ENCODE measurements at regions not wholly inside any gene's neighbourhood (a gene's known extent, or its start where the extent isn't known, plus 50 kb on each side); places are given as distances from the start of the nearest gene placed in this dataset.
"Not testable (repeated sequence)": the region's sequence is repeated elsewhere in the genome, so short reads cannot be mapped to it uniquely, and the experiment has no call there.

DNA sequence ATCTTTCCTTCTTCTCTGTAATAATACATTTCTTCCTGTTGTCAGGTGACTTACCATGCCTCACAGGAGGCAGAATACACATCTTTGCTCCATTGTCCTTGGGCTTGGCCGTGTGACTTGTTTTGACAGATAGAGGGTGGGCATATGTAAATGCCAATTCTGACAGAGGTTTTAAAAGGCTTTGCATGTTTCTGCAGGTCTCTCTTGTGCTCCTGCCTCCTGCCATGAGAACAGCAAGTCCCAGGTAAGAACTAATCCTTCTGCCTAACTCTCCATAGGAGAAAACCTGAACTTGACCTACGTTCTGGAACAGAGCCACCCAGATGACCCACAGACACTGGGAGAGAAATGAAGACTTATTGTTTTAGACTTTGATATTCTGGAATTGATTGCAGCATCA, 88.7 kb upstream of the TNFSF11 start:
- no peak for DNase-seq

DNA sequence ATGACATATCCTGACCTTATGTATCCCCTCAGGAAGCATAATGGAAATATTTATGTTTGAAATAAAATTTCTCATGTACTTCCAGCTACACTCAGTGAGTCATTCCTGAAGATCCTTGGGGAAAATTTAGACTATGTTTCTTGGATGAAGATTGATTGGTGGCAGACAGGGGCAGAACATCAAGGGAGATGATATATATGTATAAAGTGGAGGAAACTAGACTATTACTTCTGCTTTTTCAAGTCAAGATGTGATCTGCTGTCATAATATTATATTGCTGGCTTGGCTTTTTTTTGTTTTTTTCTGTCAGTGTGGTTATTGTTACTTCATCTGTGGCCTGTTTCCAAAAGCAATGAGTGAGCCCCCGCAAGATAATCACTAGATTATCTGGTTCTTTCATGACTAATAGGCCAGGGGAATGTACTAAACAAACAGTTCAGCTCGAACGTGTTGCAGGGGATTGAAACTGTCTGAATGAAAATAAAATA, 87.2 kb upstream of the TNFSF11 start:
- no peak for DNase-seq

DNA sequence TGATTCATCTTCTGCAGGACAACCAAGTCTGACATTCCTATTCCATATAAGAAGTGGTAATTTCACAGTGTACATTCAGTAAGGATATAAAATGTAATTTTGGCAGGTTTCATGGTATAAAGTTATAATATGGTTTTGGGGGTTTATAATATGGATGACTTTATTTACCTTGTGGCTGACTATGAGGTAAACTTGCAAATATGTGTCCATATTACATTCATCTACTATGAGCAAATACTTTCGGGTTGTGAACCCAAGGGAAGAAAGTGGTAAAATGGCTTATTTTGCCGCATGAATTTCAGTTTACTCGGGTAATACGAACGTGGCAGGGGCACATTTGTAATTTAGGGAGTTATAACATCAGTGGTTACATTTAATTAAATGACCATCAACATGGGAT, 86.7 kb upstream of the TNFSF11 start:
- DNase-seq: no peak

GRCh38 chr13:42490676-42491075, 83.3 kb upstream of the TNFSF11 start:
- DNase-seq: peak; percentile 3

DNA sequence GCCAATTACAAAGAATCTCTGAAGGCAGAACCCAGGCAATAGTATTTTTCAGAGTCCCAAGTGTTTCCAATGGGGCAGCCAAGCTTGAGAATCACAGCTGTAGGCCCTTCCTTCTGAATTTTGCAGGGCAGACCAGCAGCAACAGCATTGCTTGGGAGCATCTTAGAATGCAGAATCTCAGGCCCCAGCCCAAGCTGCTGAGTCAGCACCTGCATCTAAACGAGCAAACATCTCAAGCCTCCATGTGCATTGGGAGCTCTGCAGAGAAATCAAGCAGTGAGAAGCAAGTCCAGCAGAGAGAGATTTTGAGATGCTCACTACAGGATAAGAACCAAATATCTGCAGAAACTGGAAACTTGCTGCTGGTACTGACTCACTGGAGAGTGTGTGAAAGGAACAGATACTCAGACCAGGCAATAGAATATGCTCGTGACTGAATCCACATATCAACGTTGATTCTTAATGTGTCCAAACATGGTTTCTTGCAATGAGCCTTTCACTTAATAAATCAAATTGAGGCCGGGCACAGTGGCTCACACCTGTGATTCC, 81.5 kb upstream of the TNFSF11 start:
- no peak for DNase-seq

DNA sequence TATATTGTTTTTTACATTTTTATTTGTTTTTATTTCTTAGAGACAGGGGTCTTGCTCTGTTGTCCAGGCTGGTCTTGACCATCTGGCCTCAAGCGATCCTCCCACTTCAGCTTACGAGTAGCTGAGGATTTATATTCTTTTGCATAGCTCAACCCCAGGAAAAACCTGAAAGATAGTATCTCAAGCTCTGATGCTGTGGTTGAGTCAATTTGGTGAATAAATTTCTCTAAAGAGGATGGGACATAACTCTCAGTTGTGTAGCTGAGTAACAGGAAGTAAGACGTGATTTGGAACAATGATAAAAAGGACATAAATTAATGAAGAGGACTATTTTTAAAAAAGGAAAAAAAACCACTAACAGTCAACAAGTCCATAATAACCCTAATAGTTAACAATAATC, 79.8 kb upstream of the TNFSF11 start:
- no peak for DNase-seq

GRCh38 chr13:42495255-42495654, 78.7 kb upstream of the TNFSF11 start:
- DNase-seq: no peak

DNA sequence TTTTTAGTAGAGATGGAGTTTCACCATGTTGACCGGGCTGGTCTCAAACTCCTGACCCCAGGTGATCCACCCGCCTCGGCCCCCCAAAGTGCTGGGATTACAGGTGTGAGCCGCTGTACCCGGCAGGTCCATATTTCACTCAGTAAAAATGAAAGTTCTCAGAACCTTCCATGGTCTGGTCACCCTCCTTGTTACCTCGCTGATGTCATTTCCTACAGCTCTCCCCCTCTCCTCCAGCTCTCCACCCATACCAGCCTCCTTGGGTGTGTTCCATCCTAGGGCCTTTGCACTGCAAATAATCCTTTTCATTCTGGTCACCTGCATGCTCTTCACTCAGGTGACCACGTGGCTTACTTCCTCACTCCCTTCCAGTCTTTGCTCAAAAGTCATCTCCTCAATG, 78.2 kb upstream of the TNFSF11 start:
- no peak for DNase-seq

DNA sequence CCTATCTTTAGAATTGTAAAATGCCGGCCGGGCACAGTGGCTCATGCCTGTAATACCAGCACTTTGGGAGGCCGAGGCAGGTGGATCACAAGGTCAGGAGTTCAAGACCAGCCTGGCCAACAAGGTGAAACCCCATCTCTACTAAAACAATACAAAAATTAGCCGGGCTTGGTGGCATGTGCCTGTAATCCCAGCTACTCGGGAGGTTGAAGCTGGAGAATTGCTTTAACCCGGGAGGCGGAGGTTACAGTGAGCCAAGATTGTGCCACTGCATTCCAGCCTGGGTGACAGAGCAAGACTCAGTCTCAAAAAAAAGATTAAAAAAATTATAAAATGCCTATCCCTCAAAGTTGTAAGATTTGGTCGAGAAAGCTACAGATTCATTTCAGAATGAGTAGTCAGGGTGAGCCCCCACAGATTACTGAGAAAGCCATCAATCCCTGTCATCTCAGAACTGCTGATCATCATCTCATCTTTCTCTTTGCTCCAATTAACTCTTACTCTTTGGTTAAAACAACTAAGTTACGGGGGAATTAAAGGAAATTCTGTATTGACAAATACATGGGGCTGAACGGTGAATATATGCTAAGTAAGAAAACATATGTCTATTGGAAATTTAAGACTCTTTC, 76.9 kb upstream of the TNFSF11 start:
- DNase-seq: not testable (repeated sequence)

DNA sequence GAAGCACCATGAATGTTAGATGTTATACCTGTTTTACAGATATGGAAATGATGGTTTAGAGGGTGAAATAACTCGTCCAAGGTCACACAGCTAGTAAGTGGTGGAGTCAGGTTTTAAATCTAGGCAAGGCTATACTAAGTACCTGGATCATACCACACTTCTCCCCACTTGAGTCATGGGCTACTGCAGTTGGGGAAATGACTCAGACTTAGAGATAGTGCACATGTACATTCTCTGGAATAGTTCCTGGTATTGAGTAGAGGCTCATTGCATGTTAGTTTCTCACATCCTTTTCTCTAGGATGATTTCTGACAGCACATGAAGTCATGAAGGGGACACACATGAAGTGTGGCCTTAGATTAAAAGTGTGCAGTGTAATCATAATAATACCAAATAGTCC, 76.2 kb upstream of the TNFSF11 start:
- DNase-seq: no peak

DNA sequence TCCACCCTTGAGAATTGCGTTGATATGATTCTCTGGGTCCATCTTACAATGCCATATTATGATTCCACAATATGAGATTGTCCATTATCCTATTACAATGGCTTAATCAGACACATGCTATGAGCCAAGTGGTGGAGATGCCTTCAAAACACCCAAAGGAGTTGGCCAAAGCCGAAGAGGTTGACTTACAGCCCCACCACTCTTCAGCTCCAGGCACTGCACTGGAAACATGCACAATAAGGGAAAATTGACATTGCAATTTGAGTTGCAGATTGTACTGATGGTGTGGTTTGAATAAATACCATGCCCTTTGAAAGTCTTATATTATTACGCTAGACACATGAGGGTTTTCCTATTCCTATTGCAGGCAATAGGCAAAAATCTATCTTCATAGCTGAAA, 75.4 kb upstream of the TNFSF11 start:
- peak; percentile 3 for DNase-seq
